ENCODE measurements at regions not wholly inside any gene's neighbourhood (a gene's known extent, or its start where the extent isn't known, plus 50 kb on each side); places are given as distances from the start of the nearest gene placed in this dataset.
"Not testable (repeated sequence)": the region's sequence is repeated elsewhere in the genome, so short reads cannot be mapped to it uniquely, and the experiment has no call there.

DNA sequence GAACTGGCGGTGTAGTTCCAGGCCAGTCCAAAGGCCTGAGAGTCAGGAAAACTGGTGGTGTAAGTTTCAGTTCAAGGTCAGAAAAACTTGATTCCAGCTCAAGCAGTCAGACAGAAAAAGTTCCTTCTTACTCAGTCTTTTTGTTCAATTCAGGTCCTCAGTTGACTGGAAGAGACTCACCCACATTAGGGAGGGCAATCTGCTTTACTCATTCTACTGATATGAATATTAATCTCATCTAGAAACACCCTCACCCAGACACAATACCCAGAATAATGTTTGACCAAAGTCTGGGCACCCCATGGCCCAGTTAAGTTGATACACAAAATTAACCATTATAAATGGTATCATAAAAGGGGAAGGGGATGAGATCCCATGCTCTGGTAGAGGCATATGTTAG lies 50.1 kb upstream of the LTA4H start:
- DNase-seq (ENCODE audit: low read depth), result no peak

DNA sequence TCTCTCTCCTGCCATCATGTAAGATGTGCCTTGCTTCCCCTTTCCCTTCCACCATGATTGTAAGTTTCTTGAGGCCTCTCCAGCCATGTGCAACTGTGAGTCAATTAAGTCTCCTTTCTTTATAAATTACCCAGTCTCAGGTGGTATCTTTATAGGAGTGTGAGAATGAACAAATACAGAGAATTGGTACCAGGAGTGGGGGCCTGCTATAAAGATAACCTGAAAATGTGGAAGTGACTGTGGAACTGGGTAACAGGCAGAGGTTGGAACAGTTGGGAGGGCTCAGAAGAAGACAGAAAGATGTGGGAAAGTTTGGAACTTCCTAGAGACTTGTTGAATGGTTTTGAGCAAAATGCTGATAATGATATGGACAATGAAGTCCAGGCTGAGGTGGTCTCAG lies 50.8 kb upstream of the LTA4H start:
- not testable (repeated sequence) for DNase-seq (ENCODE audit: low read depth)

DNA sequence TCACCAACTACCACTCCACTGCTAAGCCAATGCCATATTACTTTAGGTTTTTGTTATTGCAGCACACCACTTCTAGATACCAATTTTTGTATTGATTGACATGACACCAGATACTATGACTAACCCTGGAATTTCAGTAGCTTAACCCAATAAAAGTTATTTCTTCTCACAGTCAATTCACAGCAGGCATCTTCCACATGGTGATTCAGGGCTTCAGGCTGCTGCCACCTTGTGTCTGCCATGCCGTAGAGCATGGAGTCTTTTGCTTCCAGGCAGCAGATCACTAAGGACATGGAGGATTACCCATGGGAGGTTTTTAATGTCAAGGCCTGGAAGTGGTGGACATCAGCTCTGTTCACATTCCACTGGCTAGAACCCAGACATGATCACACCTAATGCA lies 56.4 kb upstream of the LTA4H start:
- DNase-seq (ENCODE audit: low read depth), result peak; percentile 43

DNA sequence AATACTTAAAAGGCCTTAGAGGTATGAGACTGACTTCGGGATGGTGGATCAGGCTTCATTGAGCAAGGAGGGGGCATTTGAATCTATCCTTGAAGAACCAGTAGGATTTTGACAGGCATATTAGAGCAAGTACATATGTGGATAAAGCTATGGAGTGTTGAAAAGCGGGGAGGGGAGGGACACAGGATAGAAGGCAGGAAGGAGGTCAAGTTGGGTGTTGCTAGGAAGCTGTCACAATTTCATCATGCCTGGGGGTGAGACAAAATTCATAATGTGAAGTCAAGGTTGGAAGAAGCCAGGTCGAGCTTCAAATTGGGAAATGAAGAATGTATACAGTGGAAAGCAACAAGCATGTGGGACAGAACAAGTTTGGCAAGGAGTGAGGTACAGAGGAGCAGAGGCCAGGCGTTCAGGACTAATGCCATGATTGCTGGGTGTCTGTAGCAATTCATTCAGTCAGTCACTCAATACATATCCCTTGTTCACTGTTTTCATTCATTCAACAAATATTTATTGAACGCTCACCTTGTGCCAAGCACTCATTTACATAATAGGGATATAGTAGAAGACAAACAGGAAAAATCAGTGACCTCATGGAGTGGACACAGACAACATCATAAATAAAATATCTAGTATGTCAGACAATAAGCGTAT lies 58.3 kb upstream of the LTA4H start:
- no peak for DNase-seq (ENCODE audit: low read depth)

DNA sequence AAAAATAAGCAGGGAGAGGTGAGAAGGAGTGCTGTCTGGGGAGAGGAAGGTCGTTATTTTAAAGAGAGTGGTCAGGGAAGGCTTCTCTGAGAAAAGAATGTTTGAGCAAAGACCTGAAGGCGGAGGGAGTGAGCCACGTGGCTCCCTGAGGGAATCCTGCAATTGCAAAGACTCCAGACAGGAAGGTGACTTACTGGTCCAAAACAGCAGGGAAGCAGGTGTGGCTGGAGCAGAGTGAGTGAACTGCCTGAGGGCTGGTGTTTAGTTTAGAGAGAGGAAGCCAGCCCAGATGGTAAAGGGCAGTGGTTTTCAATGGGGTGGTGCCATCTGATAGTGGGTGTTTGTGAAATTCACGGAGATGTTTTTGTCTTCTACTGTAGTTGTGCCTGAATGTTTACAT lies 58.8 kb upstream of the LTA4H start:
- no peak for DNase-seq (ENCODE audit: low read depth)

DNA sequence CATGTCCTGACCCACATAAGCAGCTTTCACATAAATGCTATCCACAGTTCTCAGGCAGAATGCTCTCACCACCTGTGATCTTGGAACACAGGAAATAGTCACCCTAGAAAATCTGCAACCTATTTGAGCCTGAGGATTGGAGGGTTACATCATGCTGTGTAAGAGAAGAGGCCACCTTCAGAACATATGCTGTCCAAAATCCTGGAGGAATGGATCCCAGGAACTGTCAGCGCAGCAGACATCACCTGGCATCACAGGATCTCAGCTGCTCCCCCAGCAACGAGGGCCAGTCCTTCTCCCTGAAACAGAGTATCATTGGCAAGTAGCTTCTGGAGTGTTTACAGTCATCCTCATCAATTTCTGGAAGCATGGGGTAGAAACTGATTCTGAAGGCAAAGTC lies 63.2 kb upstream of the LTA4H start:
- no peak for DNase-seq (ENCODE audit: low read depth)

DNA sequence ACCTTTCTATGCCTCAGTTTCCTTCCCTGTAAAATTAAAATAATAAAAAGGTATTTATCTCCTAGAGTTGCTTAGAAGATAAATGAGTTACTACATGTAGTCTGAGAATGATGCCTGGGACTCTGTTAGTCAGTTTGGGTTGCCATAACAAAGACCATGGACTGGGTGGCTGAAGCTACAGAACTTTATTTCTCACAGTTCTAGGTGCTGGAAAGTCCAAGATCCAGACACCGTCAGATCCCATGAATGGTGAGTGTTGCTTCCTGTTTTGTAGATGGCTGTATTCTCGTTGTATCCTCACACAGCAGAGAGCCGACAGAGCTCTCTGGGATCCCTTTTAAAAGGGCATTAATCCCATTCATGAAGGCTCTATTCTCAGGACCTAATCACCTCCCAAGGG lies 64.0 kb upstream of the LTA4H start:
- no peak for DNase-seq (ENCODE audit: low read depth)

DNA sequence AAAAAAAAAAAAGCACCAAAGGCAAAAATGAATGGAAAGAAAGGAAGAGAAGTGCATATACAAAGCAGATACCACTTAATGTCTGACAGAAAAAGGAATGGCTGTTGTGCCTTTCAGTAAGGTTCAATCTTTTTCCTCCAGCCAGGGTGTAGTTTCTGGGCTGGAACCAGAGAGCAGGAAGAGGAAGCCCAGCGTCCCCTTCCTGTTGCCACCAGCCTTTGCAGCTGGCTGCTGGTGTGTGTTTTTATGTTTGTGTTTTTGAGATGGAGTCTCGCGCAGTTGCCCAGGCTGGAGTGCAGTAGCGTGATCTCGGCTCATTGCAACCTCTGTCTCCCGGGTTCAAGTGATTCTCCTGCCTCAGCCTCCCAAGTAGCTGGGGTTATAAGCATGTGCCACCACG lies 64.6 kb upstream of the LTA4H start:
- no peak for DNase-seq (ENCODE audit: low read depth)

DNA sequence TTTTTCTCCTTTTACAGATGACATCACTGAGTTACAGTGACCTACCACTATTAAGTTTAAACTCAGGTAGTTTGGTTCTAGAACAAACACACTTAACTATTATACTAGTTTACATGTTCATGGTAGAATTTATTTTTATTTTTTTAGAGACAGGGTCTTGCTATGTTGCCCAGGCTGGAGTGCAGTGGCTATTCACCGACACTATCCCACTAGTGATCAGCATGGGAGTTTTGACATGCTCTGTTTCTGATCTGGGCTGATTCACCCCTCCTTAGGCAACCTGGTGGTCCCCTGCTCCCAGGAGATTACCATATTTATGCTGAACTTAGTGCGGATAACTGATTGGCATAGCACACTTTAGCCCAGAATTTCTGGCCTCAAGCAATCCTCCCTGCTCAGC lies 66.4 kb upstream of the LTA4H start:
- DNase-seq (ENCODE audit: low read depth), result no peak

DNA sequence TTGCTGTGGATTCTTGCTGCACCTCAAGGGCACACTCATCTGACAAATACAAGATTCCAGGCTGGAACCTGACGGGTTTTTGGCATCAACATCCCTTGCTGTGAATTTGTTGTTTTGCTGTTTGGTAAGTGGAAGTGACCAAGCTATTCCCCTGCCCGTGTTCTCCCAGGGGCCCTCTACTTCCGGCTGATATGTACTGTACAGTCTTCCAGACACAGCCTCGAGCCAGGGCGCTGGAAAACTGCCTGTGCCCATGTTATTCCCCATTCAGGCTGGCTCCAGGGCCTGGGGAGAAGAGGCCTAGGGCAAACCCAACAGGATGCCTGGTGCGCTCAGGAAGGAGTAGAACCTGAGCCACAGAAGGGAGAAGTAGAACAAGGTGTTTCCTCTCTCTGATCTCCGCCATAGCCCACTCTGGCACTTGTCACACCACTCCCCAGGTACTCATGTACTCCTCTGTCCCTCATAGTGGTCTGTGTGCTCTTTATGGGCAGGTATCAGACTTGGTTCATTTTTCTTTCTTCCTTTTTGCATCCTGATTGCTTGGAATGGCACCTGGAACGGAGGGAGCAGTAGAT lies 67.8 kb upstream of the LTA4H start:
- no peak for DNase-seq (ENCODE audit: low read depth)

DNA sequence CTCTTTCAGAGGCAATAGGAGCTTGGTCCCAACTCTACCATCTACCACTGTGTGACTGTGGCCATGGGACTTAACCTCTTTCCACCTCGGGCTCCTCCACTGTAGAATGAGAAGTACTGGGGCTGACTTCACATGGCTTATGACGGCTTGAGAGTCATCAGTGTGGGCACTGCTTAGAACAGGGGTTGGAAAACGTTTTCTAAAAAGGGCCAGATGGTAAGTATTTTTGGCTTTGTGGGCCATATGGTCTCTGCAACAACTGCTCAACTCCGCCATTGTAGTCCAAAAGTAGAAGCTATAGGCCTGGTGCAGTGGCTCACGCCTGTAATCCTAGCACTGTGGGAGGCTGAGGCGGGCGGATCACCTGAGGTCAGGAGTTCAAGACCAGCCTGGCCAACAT lies 69.2 kb upstream of the LTA4H start:
- no peak for DNase-seq (ENCODE audit: low read depth)

DNA sequence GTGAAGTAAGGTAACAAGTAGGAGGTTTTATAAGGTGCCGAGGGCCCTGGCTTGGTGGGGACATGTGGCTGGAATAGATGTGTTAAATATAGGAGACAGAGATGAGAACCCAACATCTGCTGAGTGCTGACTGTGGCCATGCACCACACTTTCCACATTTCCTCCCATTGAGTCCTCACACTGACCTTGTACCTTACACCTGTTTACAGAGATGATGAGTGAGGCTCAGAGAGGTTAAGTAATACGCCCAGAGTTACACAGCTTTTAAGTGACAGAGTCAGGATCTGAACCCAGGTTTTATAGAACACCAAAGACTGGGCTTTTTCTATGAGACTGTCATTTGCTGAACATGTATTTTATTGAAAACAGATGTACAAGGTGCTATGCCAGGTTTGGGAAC lies 70.8 kb upstream of the LTA4H start:
- no peak for DNase-seq (ENCODE audit: low read depth)

DNA sequence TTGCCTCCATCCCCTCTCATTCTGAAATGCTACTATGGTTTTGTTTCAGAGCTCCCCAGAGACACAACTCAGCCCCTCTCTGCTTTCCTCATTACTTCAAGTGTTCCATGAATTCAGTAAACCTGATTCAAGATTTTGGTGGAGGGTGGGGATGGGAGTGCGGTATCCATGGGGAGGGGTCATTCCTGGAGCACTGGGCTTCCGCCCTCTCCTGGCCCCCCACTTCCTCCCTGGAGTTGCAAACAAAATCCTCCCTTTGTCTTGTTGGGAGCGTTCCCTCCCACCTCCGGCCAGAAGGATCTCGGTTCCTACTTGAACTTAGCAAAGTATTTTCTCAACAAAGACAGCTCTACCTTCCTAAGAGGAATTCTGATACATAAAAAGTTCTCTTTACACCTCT lies 71.8 kb upstream of the LTA4H start:
- DNase-seq (ENCODE audit: low read depth), result no peak

DNA sequence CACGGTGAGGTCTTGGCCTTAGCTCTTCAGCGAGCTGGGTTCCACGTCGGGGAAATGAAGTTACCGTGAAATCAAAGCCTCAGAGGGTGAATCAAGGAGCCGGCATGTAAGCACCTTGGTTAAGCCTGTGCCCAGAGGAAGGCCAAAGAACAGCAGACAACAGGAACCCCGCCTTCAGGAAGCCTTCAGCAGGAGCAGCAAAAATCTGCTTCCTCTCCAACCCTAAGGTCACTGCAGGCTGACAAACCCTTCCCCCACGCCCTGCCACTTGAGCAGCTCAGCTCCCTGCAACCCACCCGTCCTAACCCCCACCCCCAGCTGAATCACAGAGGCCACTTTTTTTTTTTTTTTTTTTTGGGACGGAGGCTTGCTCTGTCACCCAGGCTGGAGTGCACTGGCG lies 72.9 kb upstream of the LTA4H start:
- no peak for DNase-seq (ENCODE audit: low read depth)

DNA sequence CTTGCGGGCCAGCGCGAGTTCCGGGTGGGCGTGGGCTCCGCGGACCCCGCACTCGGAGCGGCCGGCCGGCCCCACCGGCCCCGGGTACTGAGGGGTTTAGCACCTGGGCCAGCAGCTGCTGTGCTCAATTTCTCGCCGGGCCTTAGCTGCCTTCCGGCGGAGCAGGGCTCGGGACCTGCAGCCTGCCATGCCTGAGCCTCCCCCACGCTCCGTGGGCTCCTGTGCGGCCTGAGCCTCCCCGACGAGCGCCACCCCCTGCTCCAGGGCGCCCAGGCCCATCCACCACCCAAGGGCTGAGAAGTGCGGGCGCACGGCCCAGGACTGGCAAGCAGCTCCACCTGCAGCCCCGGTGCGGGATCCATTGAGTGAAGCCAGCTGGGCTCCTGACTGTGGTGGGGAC lies 73.6 kb upstream of the LTA4H start:
- not testable (repeated sequence) for DNase-seq (ENCODE audit: low read depth)

DNA sequence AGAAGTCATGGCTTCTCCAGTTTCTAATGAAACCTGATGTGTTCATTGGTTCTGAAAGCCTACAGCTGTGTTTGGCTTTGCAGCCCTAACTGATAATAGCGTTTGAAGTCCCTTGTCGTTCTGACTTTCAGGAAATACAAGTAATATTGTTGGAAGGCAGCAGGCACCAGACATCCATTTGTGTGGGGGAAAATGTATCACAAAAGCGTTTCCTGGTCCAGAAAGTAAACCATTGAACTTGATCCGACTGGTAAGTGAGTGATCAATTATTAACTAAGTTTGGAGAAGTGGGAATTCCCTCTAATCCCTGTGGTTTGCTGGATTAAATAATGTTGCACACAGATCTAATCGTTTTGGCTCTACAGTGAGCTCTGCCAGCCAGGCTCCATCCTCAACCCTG lies 77.3 kb upstream of the LTA4H start:
- DNase-seq (ENCODE audit: low read depth), result no peak

DNA sequence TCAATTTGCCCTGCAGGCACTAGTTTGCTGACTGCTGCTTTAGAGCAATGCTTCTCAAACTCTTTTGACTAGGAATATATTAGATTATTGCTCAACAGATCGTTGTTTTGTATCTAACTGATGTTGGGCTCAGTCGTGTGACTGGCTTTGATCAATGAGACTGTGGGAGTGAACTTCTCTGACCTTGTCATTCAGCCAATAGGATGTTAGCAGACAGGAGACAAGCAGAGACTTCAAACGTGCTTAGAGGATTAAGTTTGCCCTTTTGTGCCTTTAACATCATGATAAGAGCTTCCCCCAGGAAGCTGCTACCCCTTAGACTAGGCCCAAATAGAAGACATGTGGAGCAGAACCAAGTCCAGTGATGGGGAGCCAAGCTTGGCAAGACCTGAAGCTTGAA lies 76.7 kb upstream of the ELK3 start:
- DNase-seq (ENCODE audit: low read depth), result no peak

DNA sequence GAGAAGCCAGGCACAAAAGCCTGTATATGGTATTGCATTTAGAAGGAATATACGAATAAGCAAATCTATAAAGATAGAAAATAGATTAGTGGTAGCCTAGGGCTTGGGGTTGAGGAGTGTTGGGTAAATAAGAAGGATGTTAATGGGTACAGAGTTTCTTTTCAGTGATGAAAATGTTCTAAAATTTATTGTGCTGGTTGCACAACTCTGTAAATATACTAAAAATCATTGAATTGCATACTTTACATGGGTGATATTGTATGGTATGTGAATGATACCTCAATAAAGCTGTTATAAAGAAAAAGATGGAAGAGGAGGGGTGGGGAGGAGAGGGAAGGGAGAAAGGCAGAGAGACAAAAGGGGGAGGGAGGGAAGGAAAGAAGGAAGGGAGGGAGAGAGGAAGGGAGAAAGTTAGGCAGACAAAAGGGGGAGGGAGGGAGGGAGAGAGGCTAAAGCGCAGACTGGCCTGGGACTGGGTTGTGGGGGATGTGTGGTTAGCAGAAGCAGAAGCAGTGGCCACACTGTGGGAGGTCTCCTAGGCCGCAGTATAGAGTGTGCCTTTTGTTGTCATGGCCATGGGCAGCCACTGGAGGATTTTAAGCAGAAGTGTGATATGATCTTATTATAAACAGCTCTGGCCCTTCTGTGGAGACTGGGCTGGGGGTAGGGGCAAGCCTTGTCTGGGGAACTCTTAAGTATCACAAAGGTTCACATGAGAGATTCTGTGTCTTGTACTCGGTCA lies 73.6 kb upstream of the ELK3 start:
- no peak for DNase-seq (ENCODE audit: low read depth)

DNA sequence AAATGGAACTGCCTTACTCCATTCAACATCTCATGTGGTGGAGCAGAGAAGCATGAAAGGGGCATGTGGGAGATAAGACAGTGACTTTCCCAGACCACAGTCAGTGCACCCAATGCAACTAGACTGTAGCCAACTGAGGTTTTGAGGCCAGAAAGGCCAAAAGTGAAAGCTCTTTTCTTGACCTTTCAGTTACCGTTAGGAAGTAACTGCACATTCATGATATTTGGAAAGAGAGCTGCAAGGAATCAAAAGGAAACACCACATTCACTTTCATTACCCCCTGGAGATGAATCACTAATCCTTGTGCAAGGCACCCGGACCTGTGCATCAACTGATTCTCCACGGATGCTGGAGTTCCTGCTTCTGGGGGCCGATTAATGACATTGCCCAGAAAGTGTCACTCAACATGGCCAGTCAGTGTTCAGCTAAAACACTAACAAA lies 72.9 kb upstream of the ELK3 start:
- DNase-seq (ENCODE audit: low read depth), result peak; percentile 42

DNA sequence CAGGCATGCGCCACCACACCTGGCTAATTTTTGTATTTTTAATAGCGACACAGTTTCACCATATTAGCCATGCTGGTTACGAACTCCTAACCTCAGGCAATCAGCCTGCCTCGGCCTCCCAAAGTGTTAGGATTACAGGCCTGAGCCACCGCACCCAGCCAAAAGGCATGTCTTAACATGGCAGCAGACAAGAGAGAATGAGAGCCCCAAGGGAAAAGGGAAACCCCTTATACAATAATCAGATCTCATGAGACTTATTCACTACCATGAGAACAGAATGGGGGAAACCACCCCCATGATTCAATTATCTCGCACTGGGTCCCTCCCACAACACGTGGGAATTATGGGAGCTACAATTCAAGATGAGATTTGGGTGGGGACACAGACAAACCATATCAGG lies 65.9 kb upstream of the ELK3 start:
- not testable (repeated sequence) for DNase-seq (ENCODE audit: low read depth)

DNA sequence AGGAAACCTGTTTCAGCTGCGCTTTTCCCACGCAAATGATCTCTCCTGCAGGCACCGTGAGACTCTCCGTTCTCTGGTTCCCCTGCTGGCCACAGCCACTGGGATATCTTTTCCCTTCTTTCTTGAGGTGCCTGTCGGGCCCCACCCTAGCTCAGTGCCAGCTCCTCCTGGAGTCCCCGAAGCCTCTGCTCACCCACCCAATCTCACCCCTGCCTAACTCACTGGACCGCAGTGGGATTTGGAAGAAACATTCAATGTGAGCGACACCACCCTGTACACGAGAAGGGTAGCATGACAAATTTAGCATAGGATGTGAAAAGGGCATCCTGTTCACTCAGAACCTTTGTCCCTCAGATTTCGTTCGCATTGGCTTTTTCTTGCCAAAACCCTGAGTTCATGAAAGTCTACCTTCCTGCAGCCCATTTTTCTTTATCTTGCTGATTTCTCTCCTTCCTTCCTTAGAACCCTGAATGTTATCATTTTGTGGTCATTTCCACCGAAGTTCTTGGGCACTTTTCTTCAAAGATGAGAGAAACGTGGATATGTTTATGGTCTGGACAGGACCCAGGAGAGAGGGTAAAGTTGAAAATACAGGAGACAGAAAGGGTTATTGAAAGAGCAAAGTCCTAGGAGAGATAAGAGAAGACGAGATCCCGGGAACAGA lies 63.6 kb upstream of the ELK3 start:
- DNase-seq (ENCODE audit: low read depth), result no peak

DNA sequence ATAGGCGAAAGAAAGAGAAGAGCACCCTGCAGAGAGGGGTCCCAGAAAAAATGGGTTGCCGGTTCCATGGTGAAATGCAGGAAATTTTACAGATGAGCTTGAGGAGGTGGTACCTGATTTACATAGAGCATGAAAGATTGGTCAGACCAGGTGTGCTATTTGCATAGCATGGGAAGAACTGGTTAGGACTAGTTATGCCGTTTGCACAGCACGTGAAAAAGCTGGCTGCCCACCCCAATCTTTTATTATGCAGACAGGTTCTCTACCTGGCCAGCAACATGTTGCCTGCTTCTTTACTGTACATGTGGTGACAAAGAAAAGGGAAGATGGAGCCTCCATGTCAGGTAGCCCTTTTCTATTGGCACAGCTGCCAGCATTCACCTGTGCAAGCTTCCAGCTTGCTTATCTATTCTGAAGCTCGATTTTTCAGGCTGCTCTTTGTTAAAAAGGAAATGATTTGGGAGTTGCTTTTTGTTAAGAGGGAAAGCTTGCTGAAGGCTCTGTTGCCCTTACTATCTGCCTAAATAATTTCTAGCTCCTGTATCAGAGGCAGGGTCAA lies 62.9 kb upstream of the ELK3 start:
- no peak for DNase-seq (ENCODE audit: low read depth)
